Osteoblast (primary cell): ENCODE measurements at regions not wholly inside any gene's neighbourhood (a gene's known extent, or its start where the extent isn't known, plus 50 kb on each side); places are given as distances from the start of the nearest gene placed in this dataset.

Experiments
- DNase-seq: peaks from one replicate; pipeline ENCODE4 v3.0.0; 2011; ENCODE audit warnings: low spot score, mixed read lengths; ENCODE audit not compliant: insufficient read length; ENCODE audit errors: missing footprints
- H2AFZ ChIP-seq: 2 replicates; pipeline ENCODE4 v1.6.0; 2011; ENCODE audit warnings: mild to moderate bottlenecking, low read length
- H3K27ac ChIP-seq: 2 replicates; pipeline ENCODE4 v1.5.1; 2011; ENCODE audit warnings: mild to moderate bottlenecking, low read depth, low read length, moderate library complexity
- H3K27me3 ChIP-seq: 2 replicates; pipeline ENCODE4 v1.6.0; 2012; ENCODE audit warnings: mild to moderate bottlenecking, control low read depth, inconsistent platforms, low read length, moderate library complexity; ENCODE audit not compliant: insufficient read depth
- H3K36me3 ChIP-seq: 2 replicates; pipeline ENCODE4 v1.5.1; 2011; ENCODE audit warnings: mild to moderate bottlenecking, low read length, control low read depth, moderate library complexity; ENCODE audit not compliant: insufficient read depth
- H3K4me1 ChIP-seq: 2 replicates; pipeline ENCODE4 v1.5.1; 2011; ENCODE audit warnings: mild to moderate bottlenecking, low read length, control low read depth, moderate library complexity; ENCODE audit not compliant: insufficient read depth
- H3K4me2 ChIP-seq: 2 replicates; pipeline ENCODE4 v1.6.0; 2011; ENCODE audit warnings: mild to moderate bottlenecking, low read length; ENCODE audit not compliant: insufficient read depth
- H3K4me3 ChIP-seq: fragments of 200-600 bp; sonication (generic); 3 replicates; pipeline ENCODE4 v1.5.1; 2012; ENCODE audit warnings: mild to moderate bottlenecking, low read length, inconsistent platforms; ENCODE audit not compliant: insufficient read depth
- H3K79me2 ChIP-seq: 2 replicates; pipeline ENCODE4 v1.6.0; 2012; ENCODE audit warnings: mild to moderate bottlenecking, low read length, control low read depth, inconsistent platforms; ENCODE audit not compliant: insufficient read depth
- H3K9me3 ChIP-seq: 2 replicates; pipeline ENCODE4 v1.5.1; 2011; ENCODE audit warnings: low read depth, low read length, control low read depth
- H4K20me1 ChIP-seq: 2 replicates; pipeline ENCODE4 v1.6.0; 2012; ENCODE audit warnings: mild to moderate bottlenecking, low read length, control low read depth; ENCODE audit not compliant: insufficient read depth
- TF ChIP-seq, protein P1 (sequence below): IDR thresholded peaks from 2 replicates; pipeline ENCODE4 v1.5.1; 2011; ENCODE audit warnings: mild to moderate bottlenecking, low read depth, low read length, moderate library complexity; ENCODE audit errors: extremely low read depth

DNA sequence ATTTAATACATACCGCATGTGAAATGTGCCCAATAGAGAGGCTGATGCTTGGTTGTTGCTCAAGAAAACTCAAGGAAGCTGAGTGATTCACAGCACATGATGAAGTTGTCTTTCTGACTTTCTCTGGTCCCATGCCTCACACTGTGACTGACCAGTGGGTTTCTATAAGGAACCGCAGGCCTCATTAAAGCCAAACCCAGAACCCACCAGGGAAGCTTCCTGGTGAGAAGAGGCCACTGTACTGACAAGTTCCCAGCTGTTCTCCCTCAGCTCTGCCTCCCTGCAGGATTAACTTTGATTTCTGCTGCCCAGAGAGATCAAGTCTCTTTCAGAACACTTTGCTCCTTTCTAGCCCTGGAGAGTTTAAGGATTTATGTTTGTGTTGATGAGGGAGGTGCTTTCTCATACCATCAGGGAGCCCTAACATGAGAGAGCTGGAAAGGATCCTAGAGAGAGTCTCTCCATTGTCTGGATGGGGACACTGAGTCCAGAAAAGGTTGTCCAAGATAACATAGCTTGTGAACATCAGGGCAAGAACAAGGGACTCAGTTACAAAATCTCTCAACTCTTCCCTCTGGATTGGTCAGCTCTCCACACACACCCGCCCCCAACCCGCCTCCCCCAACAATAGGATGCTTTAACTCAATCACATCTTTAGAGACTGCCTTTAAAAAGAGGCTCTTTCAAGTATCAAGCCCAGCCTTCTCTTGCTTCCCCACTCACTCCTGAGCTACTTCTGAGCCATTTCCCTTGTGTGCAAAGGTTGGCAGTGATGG is 303.2 kb upstream of the TLE3 start:
- H4K20me1 ChIP-seq: no peaks in the 10 kb centered on the region
- H3K4me3 ChIP-seq: no peak overlapping the region
- H3K79me2 ChIP-seq: no peaks in the 10 kb centered on the region
- no peak for DNase-seq
- H3K27ac ChIP-seq: no peak overlapping the region
- peaks cover 44% of the 10 kb centered on the region for H3K27me3 ChIP-seq
- TF ChIP-seq, protein P1, sequence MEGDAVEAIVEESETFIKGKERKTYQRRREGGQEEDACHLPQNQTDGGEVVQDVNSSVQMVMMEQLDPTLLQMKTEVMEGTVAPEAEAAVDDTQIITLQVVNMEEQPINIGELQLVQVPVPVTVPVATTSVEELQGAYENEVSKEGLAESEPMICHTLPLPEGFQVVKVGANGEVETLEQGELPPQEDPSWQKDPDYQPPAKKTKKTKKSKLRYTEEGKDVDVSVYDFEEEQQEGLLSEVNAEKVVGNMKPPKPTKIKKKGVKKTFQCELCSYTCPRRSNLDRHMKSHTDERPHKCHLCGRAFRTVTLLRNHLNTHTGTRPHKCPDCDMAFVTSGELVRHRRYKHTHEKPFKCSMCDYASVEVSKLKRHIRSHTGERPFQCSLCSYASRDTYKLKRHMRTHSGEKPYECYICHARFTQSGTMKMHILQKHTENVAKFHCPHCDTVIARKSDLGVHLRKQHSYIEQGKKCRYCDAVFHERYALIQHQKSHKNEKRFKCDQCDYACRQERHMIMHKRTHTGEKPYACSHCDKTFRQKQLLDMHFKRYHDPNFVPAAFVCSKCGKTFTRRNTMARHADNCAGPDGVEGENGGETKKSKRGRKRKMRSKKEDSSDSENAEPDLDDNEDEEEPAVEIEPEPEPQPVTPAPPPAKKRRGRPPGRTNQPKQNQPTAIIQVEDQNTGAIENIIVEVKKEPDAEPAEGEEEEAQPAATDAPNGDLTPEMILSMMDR: no peak
- H2AFZ ChIP-seq: no peak overlapping the region
- H3K4me2 ChIP-seq: no peak overlapping the region
- peaks cover 15% of the 10 kb centered on the region for H3K4me1 ChIP-seq
- no peaks in the 10 kb centered on the region for H3K9me3 ChIP-seq
- no peaks in the 10 kb centered on the region for H3K36me3 ChIP-seq

DNA sequence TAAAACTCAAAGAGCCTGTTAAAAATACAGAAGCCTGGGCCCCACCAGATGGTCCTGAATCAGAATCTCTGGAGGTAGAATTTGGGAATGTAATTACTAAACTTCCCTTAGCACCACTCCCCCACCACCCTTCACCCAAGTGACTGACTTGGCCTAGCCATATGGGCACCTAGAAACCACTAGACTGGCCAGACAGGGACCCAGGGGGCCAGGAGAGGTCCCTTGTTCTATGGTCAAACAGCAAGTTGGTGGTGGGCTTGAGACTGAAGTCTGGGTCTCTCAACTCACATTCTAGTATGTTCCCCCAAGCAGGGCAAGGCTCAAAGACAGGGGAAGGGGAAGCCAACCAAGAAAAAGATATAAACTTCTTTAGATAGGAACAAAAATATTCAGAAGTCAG is 301.5 kb upstream of the TLE3 start:
- Histone ChIP-seq H3K4me2 (no peak overlapping the region), H3K4me3 (no peak overlapping the region), H2AFZ (no peak overlapping the region), H3K27me3 (peaks cover 60% of the 10 kb centered on the region), H3K27ac (no peak overlapping the region), H3K36me3 (no peaks in the 10 kb centered on the region), H3K4me1 (peaks cover 15% of the 10 kb centered on the region), H4K20me1 (no peaks in the 10 kb centered on the region), H3K79me2 (no peaks in the 10 kb centered on the region), H3K9me3 (no peaks in the 10 kb centered on the region)
- no peak for DNase-seq
- TF ChIP-seq, protein P1: no peak

DNA sequence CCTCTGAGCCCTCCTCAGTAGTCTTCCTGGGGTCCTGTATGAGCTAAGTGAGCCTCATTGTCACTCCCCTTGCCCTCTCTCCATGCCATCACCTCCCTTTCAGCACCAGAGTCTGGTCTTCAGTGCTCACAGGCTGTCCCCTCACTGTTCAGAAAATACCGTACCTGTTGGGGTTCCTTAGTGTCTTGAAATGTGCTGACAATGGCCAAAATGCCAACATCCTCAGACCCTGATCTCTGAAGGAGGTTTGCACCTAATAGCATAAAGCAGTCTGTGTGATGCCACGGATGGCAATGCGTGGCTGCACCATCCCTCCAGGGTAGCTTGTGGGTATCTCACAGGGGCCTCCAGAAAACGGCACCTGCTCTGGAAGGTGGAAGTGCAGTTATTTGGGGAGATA is 301.0 kb upstream of the TLE3 start:
- Histone ChIP-seq H4K20me1 (no peaks in the 10 kb centered on the region), H3K36me3 (no peaks in the 10 kb centered on the region), H2AFZ (no peak overlapping the region), H3K27ac (no peak overlapping the region), H3K9me3 (no peaks in the 10 kb centered on the region), H3K79me2 (no peaks in the 10 kb centered on the region), H3K4me2 (no peak overlapping the region), H3K4me3 (no peak overlapping the region), H3K4me1 (peaks cover 15% of the 10 kb centered on the region), H3K27me3 (peaks cover 64% of the 10 kb centered on the region)
- DNase-seq: no peak
- TF ChIP-seq, protein P1: no peak

DNA sequence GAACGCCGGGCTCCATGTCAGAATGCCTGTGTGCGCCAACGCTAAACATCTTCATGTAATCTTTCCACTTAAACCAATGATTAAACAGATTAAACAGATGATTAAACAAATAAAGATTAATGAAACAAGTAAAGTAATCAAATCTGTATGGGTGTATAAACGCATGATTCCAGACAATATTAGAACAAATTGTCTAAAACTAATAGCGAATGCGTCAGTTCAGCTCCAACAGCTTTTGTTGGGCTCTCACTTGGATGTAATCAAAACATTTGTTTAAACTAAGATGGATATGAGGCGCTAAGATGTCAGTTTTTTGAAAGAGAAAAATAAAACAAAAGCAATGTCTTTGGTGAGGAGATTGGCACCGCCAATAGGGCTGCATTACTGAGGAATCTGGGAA is 299.1 kb upstream of the TLE3 start:
- no peak overlapping the region for H2AFZ ChIP-seq
- H4K20me1 ChIP-seq: no peaks in the 10 kb centered on the region
- no peak for DNase-seq
- H3K27ac ChIP-seq: no peak overlapping the region
- peaks cover 9% of the 10 kb centered on the region for H3K4me1 ChIP-seq
- TF ChIP-seq, protein P1: no peak
- no peak overlapping the region for H3K4me3 ChIP-seq
- H3K4me2 ChIP-seq: no peak overlapping the region
- H3K79me2 ChIP-seq: no peaks in the 10 kb centered on the region
- H3K9me3 ChIP-seq: no peaks in the 10 kb centered on the region
- no peaks in the 10 kb centered on the region for H3K36me3 ChIP-seq
- peaks cover 59% of the 10 kb centered on the region for H3K27me3 ChIP-seq
